ENCODE measurements at regions not wholly inside any gene's neighbourhood (a gene's known extent, or its start where the extent isn't known, plus 50 kb on each side); places are given as distances from the start of the nearest gene placed in this dataset.

- Mint-ChIP-seq H3K27ac (no peak overlapping the region), H3K4me3 (no peak overlapping the region), H3K9me3 (no peaks in the 10 kb centered on the region), H3K36me3 (ENCODE audit: insufficient read depth in 1 of 3, low read depth in 3 of 3) (no peaks in the 10 kb centered on the region), H3K27me3 (ENCODE audit: low read depth) (no peaks in the 10 kb centered on the region; the same call in none of the 2 replicates), H3K4me1 (peaks cover under 1 to 1% of the 10 kb centered on the region in 2 experiments)
- H2BK15ac ChIP-seq (ENCODE audit: low read depth, low read length): no peak overlapping the region
- no peaks in the 10 kb centered on the region for H3K79me2 ChIP-seq (ENCODE audit: insufficient read depth, low read length)
- no peak overlapping the region for H2AK5ac ChIP-seq (ENCODE audit: insufficient read length, low read length)
- no peak overlapping the region for H4K5ac ChIP-seq (ENCODE audit: insufficient read length, low read depth, low read length)
- no peak overlapping the region for H3K14ac ChIP-seq (ENCODE audit: insufficient read depth, low read length)
- no peaks in the 10 kb centered on the region for H3K4me1 ChIP-seq (ENCODE audit: insufficient read depth, low read length)
- H3K4me2 ChIP-seq (ENCODE audit: insufficient read depth, insufficient read length, low read length): no peak overlapping the region
- H3K27me3 ChIP-seq (ENCODE audit: insufficient read depth, low read length): no peaks in the 10 kb centered on the region
- H3K23ac ChIP-seq (ENCODE audit: insufficient read length, low read depth, low read length): no peak overlapping the region
- H3K18ac ChIP-seq (ENCODE audit: insufficient read length, low read depth, low read length): no peak overlapping the region
- H3K9ac ChIP-seq (ENCODE audit: extremely low read depth, insufficient read length, low read length): no peak overlapping the region
- no peaks in the 10 kb centered on the region for H3K23me2 ChIP-seq (ENCODE audit: insufficient read length, low read depth, low read length, poor library complexity, severe bottlenecking)
- H3K79me1 ChIP-seq (ENCODE audit: insufficient read depth, low read depth, low read length, poor library complexity, severe bottlenecking): no peaks in the 10 kb centered on the region
- no peak overlapping the region for H2BK5ac ChIP-seq (ENCODE audit: insufficient read length, low read length)
- H2BK20ac ChIP-seq (ENCODE audit: low read depth, low read length, poor library complexity, severe bottlenecking): no peak overlapping the region
- H2AFZ ChIP-seq (ENCODE audit: low read length): no peak overlapping the region
- H3K4ac ChIP-seq (ENCODE audit: low read depth, low read length): no peak overlapping the region
- H4K20me1 ChIP-seq (ENCODE audit: control insufficient read depth, insufficient read depth, insufficient read length): no peaks in the 10 kb centered on the region
- DNase-seq: no peak
- H2BK120ac ChIP-seq (ENCODE audit: low read depth, low read length, poor library complexity, severe bottlenecking): no peak overlapping the region
- H4K8ac ChIP-seq (replicated peaks; ENCODE audit: insufficient read length, low read depth, low read length): no peak overlapping the region
- no peak overlapping the region for H4K91ac ChIP-seq (ENCODE audit: insufficient read length, low read depth, low read length)
- no peak overlapping the region for H2BK12ac ChIP-seq (ENCODE audit: insufficient read length, low read depth, low read length)
- no peak overlapping the region for H3T11ph ChIP-seq (ENCODE audit: low read length)
- WGBS (ENCODE audit: extremely low coverage, insufficient read length, low lambda C conversion rate): no CpG with 5 or more reads among the region's 3 CpGs
- no peak overlapping the region for H3K56ac ChIP-seq (ENCODE audit: insufficient read length, low read depth, low read length)
- TF ChIP-seq CTCF (conservative IDR thresholded peaks at IDR 0.05): no peak
- H3K9me3 ChIP-seq (ENCODE audit: control insufficient read depth, low read depth, low read length): no peaks in the 10 kb centered on the region
- no peak overlapping the region for H3K27ac ChIP-seq (ENCODE audit: insufficient read length, low read depth, low read length)
Observed at GRCh38 chr14:94974893-94975292, 182.4 kb downstream of the DICER1 start.

All from H9 (cell line).